GM23338 (cell line): ENCODE measurements at regions not wholly inside any gene's neighbourhood (a gene's known extent, or its start where the extent isn't known, plus 50 kb on each side); places are given as distances from the start of the nearest gene placed in this dataset.

Source experiments
- ATAC-seq: fragments of 200-7000 bp; cut with Tn5 transposase; 3 replicates; pipeline ENCODE4 v1.9.1; 2020
- DNase-seq: peaks from one replicate; pipeline ENCODE4 v3.0.0-alpha.2; 2015; ENCODE audit warnings: low spot score
- H2AFZ ChIP-seq: fragments of 200-600 bp; sonication (generic); 2 replicates; pipeline ENCODE4 v1.8.0; 2016; ENCODE audit warnings: antibody characterized with exemption, mild to moderate bottlenecking, moderate library complexity
- H3F3A ChIP-seq: fragments of 200-600 bp; sonication (generic); replicated peaks from 2 replicates; pipeline ENCODE4 v1.8.0; 2017; ENCODE audit warnings: antibody characterized with exemption, mixed run types, low read depth
- H3K27ac ChIP-seq: fragments of 200-600 bp; sonication (generic); 2 replicates; pipeline ENCODE4 v1.6.1; 2016; ENCODE audit warnings: low read depth
- H3K27me3 ChIP-seq: fragments of 200-600 bp; sonication (generic); 2 replicates; pipeline ENCODE4 v1.8.0; 2016; ENCODE audit warnings: mild to moderate bottlenecking, mixed run types, moderate library complexity; ENCODE audit not compliant: insufficient read depth
- H3K36me3 ChIP-seq: fragments of 200-600 bp; sonication (generic); 2 replicates; pipeline ENCODE4 v1.8.0; 2016; ENCODE audit warnings: mild to moderate bottlenecking; ENCODE audit not compliant: insufficient read depth
- H3K4me1 ChIP-seq: fragments of 200-600 bp; sonication (generic); 2 replicates; pipeline ENCODE4 v1.8.0; 2016; ENCODE audit warnings: mild to moderate bottlenecking, moderate library complexity; ENCODE audit not compliant: insufficient read depth
- H3K4me2 ChIP-seq: fragments of 200-600 bp; sonication (generic); 2 replicates; pipeline ENCODE4 v1.7.1; 2017; ENCODE audit warnings: mixed run types
- H3K4me3 ChIP-seq: fragments of 200-600 bp; sonication (generic); 2 replicates; pipeline ENCODE4 v1.6.1; 2016; ENCODE audit warnings: mixed run types
- H3K79me2 ChIP-seq: fragments of 200-600 bp; sonication (generic); replicated peaks from 2 replicates; pipeline ENCODE4 v1.8.0; 2017; ENCODE audit warnings: mild to moderate bottlenecking; ENCODE audit not compliant: insufficient read depth
- H3K9me2 ChIP-seq: fragments of 200-600 bp; sonication (generic); 2 replicates; pipeline ENCODE4 v1.8.0; 2017; ENCODE audit not compliant: insufficient read depth
- H4K20me1 ChIP-seq: fragments of 200-600 bp; sonication (generic); replicated peaks from 2 replicates; pipeline ENCODE4 v1.8.0; 2017; ENCODE audit warnings: mild to moderate bottlenecking; ENCODE audit not compliant: insufficient read depth
- H3K27ac Mint-ChIP-seq: 2 replicates; pipeline ENCODE4 v1.8.0; 2020; ENCODE audit warnings: inconsistent platforms, mild to moderate bottlenecking, moderate library complexity, mixed read lengths
- H3K27me3 Mint-ChIP-seq: 3 replicates; pipeline ENCODE4 v1.8.0; 2022; ENCODE audit warnings: low read depth, mild to moderate bottlenecking, moderate library complexity, mixed read lengths, inconsistent platforms; ENCODE audit not compliant: insufficient read depth, poor library complexity
- H3K36me3 Mint-ChIP-seq: 3 replicates; pipeline ENCODE4 v1.8.0; 2021; ENCODE audit warnings: low read depth, mild to moderate bottlenecking, inconsistent platforms, moderate library complexity, mixed read lengths
- H3K4me1 Mint-ChIP-seq: 3 replicates; pipeline ENCODE4 v1.8.0; 2020; ENCODE audit warnings: mild to moderate bottlenecking, inconsistent platforms, mixed read lengths
- H3K4me3 Mint-ChIP-seq: 3 replicates; pipeline ENCODE4 v1.8.0; 2021; ENCODE audit warnings: moderate library complexity, mild to moderate bottlenecking, inconsistent platforms, mixed read lengths
- H3K9me3 Mint-ChIP-seq: 3 replicates; pipeline ENCODE4 v1.8.0; 2020; ENCODE audit warnings: moderate library complexity, mild to moderate bottlenecking, inconsistent platforms, mixed read lengths
- CREB1 ChIP-seq: fragments of 250-450 bp; sonication (Bioruptor Pico); IDR thresholded peaks from 2 replicates; pipeline ENCODE4 v1.5.0; 2020; ENCODE audit warnings: low read depth, mild to moderate bottlenecking, moderate library complexity
- EZH2 ChIP-seq: fragments of 200-600 bp; sonication (generic); IDR thresholded peaks from one replicate; pipeline ENCODE4 v1.8.0; 2017; ENCODE audit warnings: antibody characterized with exemption, mild to moderate bottlenecking, low read depth; ENCODE audit not compliant: unreplicated experiment
- JUNB ChIP-seq: IDR thresholded peaks from one replicate; pipeline ENCODE4 v1.6.1; 2016; ENCODE audit warnings: antibody characterized with exemption; ENCODE audit not compliant: unreplicated experiment
- NANOG ChIP-seq: IDR thresholded peaks from 2 replicates; pipeline ENCODE4 v1.6.1; 2016; ENCODE audit warnings: antibody characterized with exemption, borderline replicate concordance
- POLR2AphosphoS5 ChIP-seq: IDR thresholded peaks from 2 replicates; pipeline ENCODE4 v1.6.1; 2016; ENCODE audit warnings: antibody characterized with exemption, low read depth
- ZNF114 ChIP-seq: fragments of 250-450 bp; sonication (Bioruptor Pico); IDR thresholded peaks from 2 replicates; pipeline ENCODE4 v1.5.0; 2020; ENCODE audit warnings: mild to moderate bottlenecking, moderate library complexity
- TF ChIP-seq, protein P1 (sequence below), 2 experiments: fragments of 200-600 bp in 1 of 2; sonication (generic) in 1 of 2; conservative IDR thresholded peaks; 2 replicates each; pipeline versions ENCODE4 v1.5.1 to v1.6.1; 2016 to 2017; ENCODE audit warnings: antibody characterized with exemption in 2 of 2, low read depth in 2 of 2, mild to moderate bottlenecking in 2 of 2, moderate library complexity in 1 of 2
- TF ChIP-seq, protein P2 (sequence below): fragments of 250-450 bp; sonication (Bioruptor Pico); IDR thresholded peaks from 2 replicates; pipeline ENCODE4 v1.5.0; 2020; ENCODE audit warnings: mild to moderate bottlenecking, moderate library complexity

DNA sequence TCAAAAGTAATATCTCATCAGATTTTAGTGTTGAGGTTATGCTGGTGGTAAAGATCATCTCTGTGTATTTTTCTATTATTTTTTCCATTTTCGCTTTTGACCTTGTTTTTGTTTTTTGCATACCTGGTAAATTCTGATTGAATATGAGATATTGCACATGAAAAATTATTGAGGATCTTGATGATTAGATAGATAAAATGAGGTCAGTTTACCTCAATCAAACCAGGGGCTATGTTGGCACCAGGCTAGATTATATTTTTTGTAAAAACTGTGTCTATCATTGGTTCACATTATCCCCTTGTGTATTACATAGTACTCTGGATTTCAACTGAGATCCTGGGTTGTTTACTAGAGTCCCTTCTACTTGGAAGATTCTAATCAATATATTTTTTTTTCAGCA is 774.9 kb upstream of the ZNF608 start:
- Histone ChIP-seq H3K4me1 (peaks cover 10% of the 10 kb centered on the region; the same call in 1 of the 2 replicates), H3K36me3 (no peaks in the 10 kb centered on the region), H3K79me2 (no peaks in the 10 kb centered on the region), H2AFZ (no peak overlapping the region), H3K4me3 (no peak overlapping the region), H3K27me3 (no peaks in the 10 kb centered on the region), H3K9me2 (no peaks in the 10 kb centered on the region), H3K27ac (no peak overlapping the region), H3K4me2 (no peak overlapping the region), H3F3A (no peaks in the 10 kb centered on the region), H4K20me1 (no peaks in the 10 kb centered on the region)
- no peak for DNase-seq
- no peaks in the 10 kb centered on the region for H3K36me3 Mint-ChIP-seq
- ATAC-seq = no peak
- H3K27ac Mint-ChIP-seq = no peak overlapping the region
- H3K27me3 Mint-ChIP-seq = no peaks in the 10 kb centered on the region
- TF ChIP-seq POLR2AphosphoS5 (no peak), JUNB (no peak)
- H3K4me3 Mint-ChIP-seq = no peak overlapping the region
- peaks cover 12% of the 10 kb centered on the region for H3K4me1 Mint-ChIP-seq
- no peaks in the 10 kb centered on the region for H3K9me3 Mint-ChIP-seq

DNA sequence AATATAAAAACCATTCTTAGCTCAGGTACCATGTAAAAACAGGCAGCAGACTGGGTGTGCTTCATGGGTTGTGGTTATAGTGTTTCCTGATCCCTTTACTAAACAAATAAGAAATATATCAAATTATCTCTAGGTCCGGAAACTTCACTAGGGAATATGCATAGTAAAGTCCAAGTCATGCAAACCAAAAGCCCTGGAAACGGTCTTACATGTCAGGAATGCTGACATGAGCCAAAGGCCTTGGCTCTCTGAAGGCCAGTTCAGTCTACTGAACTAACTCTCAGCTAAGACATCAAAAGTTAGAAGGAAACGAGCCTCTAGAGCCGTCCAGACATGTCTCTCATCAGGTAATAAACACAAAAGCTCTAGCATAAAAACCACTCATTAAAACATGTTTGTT is 778.9 kb upstream of the ZNF608 start:
- no peaks in the 10 kb centered on the region for H3K9me3 Mint-ChIP-seq
- H3K27ac Mint-ChIP-seq = no peak overlapping the region
- TF ChIP-seq, protein P1, sequence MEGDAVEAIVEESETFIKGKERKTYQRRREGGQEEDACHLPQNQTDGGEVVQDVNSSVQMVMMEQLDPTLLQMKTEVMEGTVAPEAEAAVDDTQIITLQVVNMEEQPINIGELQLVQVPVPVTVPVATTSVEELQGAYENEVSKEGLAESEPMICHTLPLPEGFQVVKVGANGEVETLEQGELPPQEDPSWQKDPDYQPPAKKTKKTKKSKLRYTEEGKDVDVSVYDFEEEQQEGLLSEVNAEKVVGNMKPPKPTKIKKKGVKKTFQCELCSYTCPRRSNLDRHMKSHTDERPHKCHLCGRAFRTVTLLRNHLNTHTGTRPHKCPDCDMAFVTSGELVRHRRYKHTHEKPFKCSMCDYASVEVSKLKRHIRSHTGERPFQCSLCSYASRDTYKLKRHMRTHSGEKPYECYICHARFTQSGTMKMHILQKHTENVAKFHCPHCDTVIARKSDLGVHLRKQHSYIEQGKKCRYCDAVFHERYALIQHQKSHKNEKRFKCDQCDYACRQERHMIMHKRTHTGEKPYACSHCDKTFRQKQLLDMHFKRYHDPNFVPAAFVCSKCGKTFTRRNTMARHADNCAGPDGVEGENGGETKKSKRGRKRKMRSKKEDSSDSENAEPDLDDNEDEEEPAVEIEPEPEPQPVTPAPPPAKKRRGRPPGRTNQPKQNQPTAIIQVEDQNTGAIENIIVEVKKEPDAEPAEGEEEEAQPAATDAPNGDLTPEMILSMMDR (conservative IDR thresholded peaks at IDR 0.05; ENCODE audit: low read depth in 2 of 2) = no peak
- TF ChIP-seq EZH2 (no peak), ZNF114 (CRISPR knock-in tag) (no peak), NANOG (no peak), POLR2AphosphoS5 (no peak), CREB1 (CRISPR knock-in tag) (no peak)
- TF ChIP-seq, protein P2, sequence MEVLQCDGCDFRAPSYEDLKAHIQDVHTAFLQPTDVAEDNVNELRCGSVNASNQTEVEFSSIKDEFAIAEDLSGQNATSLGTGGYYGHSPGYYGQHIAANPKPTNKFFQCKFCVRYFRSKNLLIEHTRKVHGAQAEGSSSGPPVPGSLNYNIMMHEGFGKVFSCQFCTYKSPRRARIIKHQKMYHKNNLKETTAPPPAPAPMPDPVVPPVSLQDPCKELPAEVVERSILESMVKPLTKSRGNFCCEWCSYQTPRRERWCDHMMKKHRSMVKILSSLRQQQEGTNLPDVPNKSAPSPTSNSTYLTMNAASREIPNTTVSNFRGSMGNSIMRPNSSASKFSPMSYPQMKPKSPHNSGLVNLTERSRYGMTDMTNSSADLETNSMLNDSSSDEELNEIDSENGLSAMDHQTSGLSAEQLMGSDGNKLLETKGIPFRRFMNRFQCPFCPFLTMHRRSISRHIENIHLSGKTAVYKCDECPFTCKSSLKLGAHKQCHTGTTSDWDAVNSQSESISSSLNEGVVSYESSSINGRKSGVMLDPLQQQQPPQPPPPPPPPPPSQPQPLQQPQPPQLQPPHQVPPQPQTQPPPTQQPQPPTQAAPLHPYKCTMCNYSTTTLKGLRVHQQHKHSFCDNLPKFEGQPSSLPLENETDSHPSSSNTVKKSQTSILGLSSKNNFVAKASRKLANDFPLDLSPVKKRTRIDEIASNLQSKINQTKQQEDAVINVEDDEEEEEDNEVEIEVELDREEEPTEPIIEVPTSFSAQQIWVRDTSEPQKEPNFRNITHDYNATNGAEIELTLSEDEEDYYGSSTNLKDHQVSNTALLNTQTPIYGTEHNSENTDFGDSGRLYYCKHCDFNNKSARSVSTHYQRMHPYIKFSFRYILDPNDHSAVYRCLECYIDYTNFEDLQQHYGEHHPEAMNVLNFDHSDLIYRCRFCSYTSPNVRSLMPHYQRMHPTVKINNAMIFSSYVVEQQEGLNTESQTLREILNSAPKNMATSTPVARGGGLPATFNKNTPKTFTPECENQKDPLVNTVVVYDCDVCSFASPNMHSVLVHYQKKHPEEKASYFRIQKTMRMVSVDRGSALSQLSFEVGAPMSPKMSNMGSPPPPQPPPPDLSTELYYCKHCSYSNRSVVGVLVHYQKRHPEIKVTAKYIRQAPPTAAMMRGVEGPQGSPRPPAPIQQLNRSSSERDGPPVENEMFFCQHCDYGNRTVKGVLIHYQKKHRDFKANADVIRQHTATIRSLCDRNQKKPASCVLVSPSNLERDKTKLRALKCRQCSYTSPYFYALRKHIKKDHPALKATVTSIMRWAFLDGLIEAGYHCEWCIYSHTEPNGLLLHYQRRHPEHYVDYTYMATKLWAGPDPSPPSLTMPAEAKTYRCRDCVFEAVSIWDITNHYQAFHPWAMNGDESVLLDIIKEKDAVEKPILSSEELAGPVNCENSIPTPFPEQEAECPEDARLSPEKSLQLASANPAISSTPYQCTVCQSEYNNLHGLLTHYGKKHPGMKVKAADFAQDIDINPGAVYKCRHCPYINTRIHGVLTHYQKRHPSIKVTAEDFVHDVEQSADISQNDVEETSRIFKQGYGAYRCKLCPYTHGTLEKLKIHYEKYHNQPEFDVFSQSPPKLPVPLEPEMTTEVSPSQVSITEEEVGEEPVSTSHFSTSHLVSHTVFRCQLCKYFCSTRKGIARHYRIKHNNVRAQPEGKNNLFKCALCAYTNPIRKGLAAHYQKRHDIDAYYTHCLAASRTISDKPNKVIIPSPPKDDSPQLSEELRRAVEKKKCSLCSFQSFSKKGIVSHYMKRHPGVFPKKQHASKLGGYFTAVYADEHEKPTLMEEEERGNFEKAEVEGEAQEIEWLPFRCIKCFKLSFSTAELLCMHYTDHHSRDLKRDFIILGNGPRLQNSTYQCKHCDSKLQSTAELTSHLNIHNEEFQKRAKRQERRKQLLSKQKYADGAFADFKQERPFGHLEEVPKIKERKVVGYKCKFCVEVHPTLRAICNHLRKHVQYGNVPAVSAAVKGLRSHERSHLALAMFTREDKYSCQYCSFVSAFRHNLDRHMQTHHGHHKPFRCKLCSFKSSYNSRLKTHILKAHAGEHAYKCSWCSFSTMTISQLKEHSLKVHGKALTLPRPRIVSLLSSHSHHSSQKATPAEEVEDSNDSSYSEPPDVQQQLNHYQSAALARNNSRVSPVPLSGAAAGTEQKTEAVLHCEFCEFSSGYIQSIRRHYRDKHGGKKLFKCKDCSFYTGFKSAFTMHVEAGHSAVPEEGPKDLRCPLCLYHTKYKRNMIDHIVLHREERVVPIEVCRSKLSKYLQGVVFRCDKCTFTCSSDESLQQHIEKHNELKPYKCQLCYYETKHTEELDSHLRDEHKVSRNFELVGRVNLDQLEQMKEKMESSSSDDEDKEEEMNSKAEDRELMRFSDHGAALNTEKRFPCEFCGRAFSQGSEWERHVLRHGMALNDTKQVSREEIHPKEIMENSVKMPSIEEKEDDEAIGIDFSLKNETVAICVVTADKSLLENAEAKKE (CRISPR knock-in tag) = no peak
- no peak overlapping the region for H3K4me3 ChIP-seq
- no peak overlapping the region for H3K27ac ChIP-seq
- DNase-seq (no peak), ATAC-seq (no peak)
- no peaks in the 10 kb centered on the region for H3K9me2 ChIP-seq
- no peak overlapping the region for H3K4me2 ChIP-seq
- peaks cover 6% of the 10 kb centered on the region; the same call in 1 of the 2 replicates for H3K4me1 ChIP-seq
- H3K79me2 ChIP-seq = no peaks in the 10 kb centered on the region
- peaks cover 8% of the 10 kb centered on the region for H3K4me1 Mint-ChIP-seq
- no peaks in the 10 kb centered on the region for H3K36me3 Mint-ChIP-seq
- H3K27me3 ChIP-seq = no peaks in the 10 kb centered on the region
- H3K27me3 Mint-ChIP-seq = no peaks in the 10 kb centered on the region
- no peaks in the 10 kb centered on the region for H3K36me3 ChIP-seq
- peak overlapping the region; percentile 20; the same call in 1 of the 2 replicates for H2AFZ ChIP-seq
- no peak overlapping the region for H3K4me3 Mint-ChIP-seq
- no peaks in the 10 kb centered on the region for H4K20me1 ChIP-seq
- H3F3A ChIP-seq = no peaks in the 10 kb centered on the region
